HG03460 (cell line): ENCODE measurements at regions not wholly inside any gene's neighbourhood (a gene's known extent, or its start where the extent isn't known, plus 50 kb on each side); places are given as distances from the start of the nearest gene placed in this dataset.

Experiments
- ATAC-seq: cut with Tn5 transposase; IDR thresholded peaks from one replicate; pipeline ENCODE4 v1.9.1; 2021; ENCODE audit not compliant: unreplicated experiment

- ATAC-seq = no peak
Observed at GRCh38 chr5:155193483-155194107, 180.0 kb downstream of the KIF4B start.

- no peak for ATAC-seq
Observed at GRCh38 chr5:155200608-155201007, 187.1 kb downstream of the KIF4B start.

- ATAC-seq = no peak
Observed at GRCh38 chr5:155211764-155212163, 198.2 kb downstream of the KIF4B start.

DNA sequence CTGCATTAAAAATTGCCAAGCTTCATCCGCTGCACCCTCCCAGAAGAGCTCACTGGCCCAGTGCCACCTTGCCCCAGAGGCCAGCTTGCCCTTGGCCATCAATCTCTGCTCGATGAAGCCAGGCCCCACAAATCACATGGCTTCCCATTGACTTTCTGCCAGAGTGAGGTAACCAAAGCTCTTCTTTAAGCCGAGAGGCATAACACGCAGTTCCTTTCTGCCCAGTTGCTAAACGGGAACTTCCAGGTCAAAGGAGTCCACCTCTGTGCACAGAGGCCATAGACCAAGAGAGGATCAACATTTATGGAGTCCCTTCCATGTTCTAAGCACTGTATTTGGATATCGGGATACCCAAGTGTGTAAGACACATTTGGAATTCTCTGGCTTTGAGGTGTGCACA, 208.8 kb downstream of the KIF4B start:
- no peak for ATAC-seq

- ATAC-seq = no peak
Observed at GRCh38 chr5:155229135-155229534, 215.6 kb downstream of the KIF4B start.

DNA sequence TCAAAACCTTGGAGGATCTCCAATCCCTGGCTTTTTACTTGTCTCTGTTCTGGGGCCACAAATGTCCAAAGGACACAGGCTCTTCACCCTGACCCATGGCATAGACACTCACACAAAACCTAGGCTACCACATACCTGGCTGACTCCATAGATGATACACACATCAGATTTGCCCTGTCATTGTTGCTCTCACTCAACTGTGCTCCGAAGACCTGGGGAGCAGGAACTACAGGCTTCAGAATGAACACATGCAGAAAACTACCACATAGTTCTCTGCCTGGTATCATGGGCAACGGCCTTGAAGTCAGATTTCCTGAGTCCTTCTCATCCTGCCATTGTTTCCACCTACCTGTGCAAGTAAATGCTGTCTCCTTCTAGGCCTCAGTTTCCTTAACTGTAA, 226.2 kb downstream of the KIF4B start:
- no peak for ATAC-seq

DNA sequence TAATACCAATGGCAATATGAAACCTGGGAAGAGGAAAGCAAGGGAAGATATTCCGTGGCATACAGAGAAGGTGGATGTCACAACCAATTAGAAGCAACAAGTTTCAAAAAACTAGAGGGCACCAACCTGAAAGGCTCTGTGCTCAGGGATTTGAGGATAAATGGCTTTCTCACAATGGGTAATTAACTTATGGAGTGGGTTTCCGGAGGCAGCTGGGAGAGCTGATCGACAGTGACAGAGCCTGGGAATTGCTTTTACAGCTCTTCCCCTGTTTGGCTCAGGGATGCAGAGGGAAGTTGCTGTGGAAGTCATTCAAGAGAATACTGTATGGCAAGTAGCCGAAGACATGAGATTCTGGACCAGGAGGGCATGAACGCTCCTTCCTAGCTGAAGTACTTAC, 237.0 kb downstream of the KIF4B start:
- ATAC-seq = no peak

DNA sequence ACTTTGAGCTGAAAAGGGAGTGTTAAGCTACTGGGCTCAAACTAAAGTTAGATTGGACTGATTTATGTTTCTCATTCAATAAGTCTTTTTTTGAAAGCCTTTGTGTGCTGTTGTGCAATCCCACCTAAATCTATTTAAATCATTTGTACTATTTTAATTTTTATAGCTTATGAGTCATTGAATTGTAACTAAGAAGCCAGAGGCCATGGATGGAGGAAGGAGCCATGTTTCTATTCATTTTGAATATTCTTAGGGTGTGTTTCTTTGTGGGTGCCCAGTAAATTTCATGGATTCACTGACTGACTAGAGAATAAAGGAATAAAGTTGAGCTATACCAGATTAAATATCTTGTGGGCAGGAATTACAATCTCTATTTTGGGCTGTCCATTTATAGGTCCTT, 238.5 kb downstream of the KIF4B start:
- no peak for ATAC-seq

- no peak for ATAC-seq
Observed at GRCh38 chr5:155252717-155253116, 239.2 kb downstream of the KIF4B start.

DNA sequence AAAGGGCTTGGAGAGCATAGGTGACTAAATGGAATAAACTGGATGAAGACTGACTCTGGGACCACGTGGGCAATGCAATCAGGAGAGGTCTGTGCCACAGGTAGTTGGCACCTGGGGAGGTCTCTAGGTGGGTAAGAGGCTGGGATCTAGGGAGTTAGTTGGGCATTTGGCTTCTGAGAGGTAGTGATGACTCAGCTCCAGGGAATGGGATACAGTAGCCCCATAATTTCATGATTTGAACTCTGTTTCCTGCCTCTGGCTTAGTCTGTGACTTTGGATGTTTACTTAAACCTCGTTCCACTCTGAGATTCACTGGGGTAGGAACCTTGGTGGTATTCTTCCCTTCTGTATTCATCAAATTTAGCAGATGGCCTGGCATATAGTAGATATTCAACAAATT, 240.8 kb downstream of the KIF4B start:
- ATAC-seq = no peak

DNA sequence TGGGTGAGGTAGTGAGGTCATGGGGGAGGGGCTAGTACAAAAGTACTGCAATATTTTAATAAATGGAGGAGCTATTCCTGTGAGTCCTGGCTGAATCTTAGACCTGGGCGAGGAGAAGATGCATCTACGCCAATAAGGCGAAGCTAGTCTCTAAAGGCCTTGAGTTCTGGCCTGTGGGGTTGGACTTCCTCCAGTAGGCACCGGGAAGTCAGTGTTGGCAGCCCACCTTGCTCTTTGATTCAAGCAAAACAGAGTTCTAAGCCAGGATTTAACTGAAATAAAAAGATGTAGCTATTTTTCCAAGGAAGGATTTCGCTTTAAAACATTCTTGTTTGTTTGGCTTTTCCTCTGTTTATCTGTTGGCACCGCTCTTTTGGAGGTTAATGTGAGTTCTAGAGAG, 244.6 kb downstream of the KIF4B start:
- ATAC-seq = no peak

GRCh38 chr5:155259648-155260047, 246.1 kb downstream of the KIF4B start:
- ATAC-seq = no peak

DNA sequence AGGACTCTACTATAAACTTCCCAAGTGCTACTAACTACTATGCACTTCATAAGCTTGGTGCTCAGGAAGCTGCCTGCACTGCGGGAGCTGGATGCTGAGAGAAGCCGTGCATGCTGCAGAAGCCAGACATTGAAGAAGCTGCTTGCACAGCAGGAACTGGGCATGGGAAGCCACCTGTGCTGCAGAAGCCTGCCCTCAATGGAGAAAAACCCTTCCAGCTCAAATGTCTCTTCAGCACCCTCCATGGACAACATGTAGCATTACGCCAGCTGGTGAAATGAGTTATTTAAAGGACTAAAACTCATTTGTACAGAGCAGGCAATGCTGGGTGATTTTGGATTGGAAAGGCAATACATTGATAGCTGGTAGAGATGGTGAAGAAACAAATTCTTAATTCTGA, 247.2 kb downstream of the KIF4B start:
- ATAC-seq = no peak

- ATAC-seq = no peak
Observed at GRCh38 chr5:155263381-155263780, 249.8 kb downstream of the KIF4B start.

- ATAC-seq = no peak
Observed at GRCh38 chr5:155264809-155265208, 251.3 kb downstream of the KIF4B start.

- ATAC-seq = no peak
Observed at GRCh38 chr5:155268770-155269425, 255.3 kb downstream of the KIF4B start.

DNA sequence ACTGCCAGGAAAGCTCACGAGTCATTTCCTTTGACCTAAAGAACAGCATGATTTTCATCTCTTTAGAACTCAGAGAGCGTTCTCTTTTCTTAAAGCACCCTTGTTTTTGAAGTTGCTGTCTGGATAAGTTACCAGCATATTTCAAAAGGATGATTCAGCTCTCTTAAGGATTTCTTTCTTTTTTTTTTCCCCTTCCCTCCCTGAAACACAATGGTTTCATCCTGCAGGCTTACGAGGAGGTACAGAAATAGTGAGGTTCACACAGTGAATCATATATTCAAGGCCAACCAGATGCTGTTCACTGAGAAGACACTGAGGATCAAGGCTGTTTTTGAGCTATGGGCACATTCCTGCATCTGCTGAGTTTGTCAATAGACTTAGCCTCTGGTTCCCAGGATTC, 257.2 kb downstream of the KIF4B start:
- ATAC-seq = no peak

DNA sequence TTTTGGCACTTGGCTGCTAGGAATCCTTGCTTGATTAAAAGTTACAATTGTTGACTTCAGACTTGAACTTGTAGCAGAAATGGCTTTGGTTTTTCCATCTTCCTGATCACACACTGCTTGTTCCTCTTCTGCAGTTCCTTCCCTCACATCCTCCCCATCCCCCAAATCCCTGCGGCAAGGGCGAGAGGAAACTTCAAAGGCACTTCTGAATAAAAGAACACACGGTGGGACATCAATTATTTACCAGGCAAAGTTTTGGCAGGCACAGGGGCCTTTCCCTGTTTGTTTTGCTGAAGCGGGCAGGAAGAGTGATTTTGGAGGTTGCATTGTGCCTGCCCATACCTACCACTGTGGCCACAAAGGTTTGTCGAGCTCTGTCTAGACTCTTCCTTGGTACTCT, 260.9 kb downstream of the KIF4B start:
- no peak for ATAC-seq

DNA sequence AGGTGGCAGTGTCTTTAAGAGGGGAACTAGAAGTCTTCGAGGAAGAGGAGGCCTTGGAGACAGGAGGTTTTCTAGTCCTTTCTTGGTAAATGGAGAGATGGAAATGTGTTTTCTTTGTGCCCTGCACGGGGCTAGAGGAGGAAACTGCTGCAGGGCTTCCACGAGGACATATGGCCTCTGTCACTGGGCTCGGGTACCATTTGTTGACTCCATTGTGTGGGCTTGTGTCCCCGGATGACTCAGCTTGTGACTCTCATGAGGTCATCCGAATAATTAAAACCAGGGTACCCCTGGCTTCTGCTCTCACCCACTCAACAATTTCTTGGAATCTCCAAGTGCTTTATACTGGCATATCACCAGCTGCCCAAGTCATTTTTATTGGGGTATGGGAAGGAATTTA, 261.7 kb downstream of the KIF4B start:
- no peak for ATAC-seq

GRCh38 chr5:155276231-155276630, 262.7 kb downstream of the KIF4B start:
- no peak for ATAC-seq

- no peak for ATAC-seq
Observed at GRCh38 chr5:155278532-155278931, 265.0 kb downstream of the KIF4B start.

DNA sequence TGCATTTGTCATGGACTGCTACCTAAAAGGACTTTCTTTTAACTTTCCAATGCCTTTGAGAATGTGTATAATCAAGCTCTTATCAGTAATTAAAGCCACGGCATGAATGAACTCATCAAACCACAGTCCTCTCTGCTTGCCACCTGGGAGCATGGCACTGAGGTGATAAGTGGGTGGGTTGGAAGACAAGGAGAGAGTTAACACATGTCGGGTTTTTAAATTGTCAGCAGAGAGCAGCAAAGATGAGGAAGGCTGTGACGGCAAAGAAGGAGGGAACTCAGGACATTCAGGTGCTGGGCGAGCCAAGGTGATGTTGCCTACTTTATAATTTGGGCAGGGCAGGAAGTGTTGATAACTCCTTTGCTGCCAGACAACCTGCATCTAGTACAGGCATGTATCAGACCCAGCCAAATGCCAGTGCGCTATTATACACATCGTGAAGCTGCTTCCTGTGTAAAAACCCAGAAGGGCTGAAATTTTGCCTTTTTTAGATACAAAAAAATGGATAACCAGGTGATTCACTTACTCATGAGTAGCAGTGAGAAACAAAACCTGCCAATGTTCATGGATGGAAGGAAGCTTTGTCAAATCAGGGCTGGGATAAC, 269.1 kb downstream of the KIF4B start:
- no peak for ATAC-seq

DNA sequence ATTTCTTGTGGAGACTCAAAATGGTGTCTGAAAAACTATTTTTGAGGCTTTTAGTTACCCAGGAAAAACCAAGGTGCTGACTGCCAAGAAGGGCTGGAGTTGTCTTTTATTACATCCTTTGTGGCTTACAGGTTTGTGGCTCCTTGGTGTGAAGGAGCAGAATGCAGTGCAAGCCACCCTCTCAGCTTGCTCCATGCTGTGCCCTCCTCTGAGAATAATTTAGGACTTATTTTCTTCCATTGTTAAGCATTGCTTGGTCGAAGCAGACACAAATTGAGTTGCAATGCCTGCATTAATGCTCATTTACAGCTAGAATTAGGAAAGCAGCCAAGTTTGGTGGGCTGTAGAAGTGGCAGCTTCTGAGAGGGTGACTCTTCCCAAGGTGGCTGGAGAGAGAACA, 272.2 kb downstream of the KIF4B start:
- no peak for ATAC-seq
